Stimulated activated CD4-positive, alpha-beta T cell treated with anti-CD3 and anti-CD28 coated beads, TNF-alpha, amount 100 ng/mL, for 24 hours (primary cell): ENCODE measurements at regions not wholly inside any gene's neighbourhood (a gene's known extent, or its start where the extent isn't known, plus 50 kb on each side); places are given as distances from the start of the nearest gene placed in this dataset.

Source experiments
- DNase-seq, 3 experiments: peaks; one replicate each; pipeline ENCODE4 v3.0.0-alpha.2; 2020; ENCODE audit warnings: low read depth in 3 of 3

DNA sequence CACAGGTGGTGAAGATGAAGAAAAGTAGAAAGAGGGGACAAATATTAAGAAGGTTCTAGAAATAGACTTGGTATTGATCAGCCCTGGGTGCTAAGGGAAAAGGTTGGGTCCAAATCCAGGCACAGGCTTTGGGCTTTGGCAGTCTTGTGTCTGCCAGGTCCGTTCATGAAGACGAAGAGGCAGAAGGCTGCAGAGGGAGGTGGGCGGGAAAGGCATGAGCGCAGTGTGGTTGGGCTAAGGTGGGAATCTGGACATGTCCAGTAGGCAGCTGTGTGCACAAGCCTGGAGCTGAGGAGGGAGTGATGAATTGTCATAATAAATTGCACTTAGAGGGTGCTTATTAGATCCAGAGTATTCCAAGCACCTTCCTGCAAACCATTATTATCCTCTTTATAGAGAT lies 105.7 kb upstream of the TEX51 start:
- no peak for DNase-seq

DNA sequence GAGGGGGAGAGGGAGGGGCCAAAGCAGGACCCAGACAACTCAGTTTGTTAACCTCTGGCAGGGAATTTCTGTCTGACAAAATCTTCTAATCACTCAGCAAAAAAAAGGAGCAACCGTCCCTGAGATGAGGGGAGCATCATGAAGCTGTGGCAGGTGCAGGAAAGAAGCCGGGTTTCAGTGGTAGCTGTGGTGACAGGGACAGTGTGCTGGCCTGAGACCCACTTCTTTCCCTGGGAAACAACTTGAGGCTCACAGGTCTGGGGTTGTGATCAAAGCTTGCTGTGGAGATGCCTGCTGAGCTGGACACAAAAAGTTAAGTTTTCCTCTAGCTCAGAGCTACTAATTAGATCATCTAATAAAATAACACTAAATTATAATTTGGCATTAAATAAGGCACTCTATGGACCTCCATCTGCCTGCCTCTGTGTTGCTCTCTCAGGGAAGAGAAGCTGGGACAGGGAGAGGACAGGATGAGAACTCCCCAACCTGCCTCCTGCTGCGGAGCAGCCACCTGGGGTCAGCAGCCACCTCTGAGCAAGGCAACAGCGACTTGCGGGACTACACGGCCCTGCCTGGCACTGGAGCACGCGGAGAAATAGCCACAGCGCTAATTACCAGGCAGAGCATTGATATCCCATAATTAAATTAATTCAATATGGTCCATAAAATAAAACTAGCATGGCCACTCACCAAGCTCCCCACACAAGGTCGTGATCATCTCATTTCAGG lies 104.6 kb upstream of the TEX51 start:
- no peak for DNase-seq

DNA sequence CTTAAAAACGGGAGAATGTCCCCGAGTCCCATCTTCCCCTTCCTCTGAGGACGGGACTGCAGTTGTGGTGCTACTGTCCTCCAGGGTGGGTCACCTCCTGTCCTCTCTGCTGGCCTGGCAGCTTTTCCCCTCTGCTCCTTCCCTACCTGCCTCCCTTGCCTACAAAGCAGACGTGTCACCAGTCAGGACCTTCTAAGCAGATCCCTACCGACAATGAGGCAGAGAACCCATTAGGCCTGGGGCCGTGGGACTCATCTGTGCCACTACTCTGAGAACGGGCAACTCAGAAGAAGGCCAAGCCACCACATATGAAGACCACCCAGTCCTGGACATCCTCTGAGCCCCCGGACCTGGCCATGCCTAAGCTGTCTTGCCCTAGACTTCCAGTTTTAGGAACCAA lies 103.0 kb upstream of the TEX51 start:
- no peak for DNase-seq

DNA sequence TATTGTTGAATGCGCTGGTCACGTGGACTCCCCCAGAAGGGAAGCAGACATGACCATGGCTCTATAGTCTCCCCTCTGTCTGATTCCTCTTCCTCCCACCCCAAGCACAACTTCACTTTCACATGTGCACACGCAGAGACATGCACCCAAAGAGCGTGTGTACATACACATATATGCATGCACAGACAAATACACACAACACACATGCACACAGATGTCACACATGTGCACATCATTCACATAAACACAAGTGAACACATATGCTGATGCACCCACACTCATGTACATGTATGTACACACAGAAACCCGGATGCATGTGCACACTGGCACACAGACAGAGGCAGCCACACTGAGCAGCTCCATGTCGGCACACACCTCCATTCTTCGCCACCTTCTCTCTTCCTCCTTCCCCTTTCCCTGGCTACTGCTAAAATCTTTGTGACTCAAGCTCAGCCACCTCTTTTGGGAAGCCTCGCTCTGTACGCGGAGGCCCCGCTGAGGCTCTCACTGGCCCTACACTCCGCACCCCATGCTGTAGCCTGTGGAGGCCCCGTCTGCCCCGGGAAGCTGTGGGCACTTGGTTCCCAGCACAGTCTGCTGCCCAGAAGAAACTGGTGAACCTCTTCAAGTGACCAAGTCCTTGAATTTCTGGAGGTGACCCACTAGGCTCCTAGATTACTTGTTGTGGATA lies 101.6 kb upstream of the TEX51 start:
- no peak for DNase-seq

DNA sequence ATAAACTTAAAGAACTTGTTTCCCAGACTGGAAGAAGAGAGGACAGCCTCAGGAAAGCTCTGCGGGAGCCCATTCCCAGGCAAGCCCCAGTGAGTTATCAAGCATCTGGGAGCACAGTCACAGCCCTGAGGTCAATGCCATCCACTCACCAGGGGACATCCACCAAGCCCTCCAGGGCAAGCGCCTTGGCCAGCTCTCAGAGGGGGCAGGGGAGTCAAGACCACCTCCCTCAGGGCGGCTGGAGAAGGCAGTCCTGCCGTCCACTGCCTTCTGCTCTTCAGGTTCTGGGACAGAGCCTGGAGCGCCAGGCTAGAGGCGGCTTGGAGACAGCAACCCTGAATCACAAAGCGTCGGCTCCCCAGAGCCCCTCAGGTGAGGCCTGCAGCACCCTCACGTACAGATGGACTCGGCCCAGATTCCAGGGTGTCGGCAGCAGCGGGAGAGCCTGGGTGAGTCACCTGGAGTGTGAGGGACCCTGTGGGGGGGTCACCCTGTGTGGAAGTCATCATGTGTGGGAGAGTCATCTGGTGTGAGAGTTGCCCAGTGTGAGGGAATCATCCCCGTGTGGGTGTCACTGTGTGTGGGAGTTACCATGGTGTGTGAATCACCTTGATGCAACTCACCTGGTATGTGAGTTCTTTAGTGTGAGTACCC lies 100.9 kb upstream of the TEX51 start:
- DNase-seq = no peak

DNA sequence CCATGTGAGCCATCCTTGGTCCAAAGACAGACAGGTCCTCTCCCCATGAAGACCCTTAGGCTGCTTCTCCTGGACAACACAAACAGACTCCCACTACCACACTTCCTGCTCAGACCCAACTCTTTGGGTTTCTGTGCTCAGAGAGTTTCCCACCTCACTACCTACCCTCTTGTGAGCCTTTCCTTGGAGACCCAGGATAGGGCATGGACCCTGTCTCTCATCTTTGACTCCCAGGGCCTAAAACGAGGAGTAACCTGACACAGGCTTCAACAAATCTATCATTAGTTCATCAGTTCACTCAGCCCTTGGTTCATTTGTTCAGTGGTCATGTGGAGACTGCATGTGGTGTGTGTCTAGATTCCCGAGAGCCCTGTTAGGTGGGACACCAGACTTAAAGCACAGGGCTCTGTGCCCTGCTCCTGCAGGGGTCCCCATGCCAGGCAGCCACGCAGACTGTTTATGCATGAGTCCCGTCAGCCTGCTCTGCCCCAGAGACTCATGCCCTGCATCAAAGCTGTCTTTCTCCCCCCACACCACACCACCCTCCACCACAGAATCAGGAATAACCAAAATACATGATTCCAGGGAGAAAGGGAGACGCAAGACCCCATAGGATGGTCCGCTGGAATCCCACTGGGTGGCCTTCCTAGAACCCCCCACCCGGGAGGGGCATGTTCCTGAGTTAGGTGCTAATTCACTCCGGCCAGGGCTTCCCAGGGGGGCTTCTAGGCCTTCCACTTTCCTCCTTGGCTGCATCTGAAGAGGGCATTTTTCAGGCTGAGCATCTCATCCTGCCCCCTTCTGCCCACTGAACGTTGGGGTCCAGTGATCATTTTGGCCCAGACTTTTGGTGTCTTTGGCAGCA lies 100.2 kb upstream of the TEX51 start:
- DNase-seq = no peak

DNA sequence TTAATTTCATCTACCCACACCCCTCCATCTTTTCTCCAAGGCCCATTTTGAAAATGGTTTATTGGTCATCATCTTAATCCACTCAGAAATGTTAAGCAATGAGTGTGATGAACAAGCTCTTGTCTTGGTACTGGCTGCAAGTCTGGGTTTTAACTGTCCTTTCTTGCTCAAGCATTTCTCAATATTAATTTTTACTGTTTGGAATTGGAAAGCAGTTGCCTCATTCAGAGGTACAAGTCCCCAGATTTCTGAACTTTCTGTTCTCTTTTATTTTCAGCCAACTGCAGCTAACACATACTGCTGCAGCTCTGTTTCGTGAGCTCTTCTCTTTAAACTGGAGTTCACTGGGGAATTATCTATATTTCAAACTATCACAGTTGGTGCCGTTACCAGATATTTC lies 99.4 kb upstream of the TEX51 start:
- no peak for DNase-seq

DNA sequence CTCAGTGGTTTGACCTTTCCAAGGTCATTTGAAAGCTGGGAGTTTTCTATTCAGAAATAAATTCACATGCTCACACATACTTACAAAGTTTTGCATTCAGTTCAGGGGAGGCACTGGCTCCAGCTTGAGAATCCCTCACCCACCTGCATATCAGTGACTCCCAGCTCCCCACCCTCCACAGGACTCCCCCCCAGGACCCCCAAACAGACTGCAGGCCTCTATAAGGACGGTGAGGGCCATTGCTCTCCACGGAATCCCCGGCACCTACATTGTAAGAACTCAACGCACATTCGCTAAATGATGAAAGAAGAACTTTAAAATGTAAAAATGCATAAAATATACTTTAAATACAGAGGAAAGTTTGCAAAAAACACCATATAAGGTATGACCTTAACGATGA lies 97.2 kb upstream of the TEX51 start:
- no peak for DNase-seq

DNA sequence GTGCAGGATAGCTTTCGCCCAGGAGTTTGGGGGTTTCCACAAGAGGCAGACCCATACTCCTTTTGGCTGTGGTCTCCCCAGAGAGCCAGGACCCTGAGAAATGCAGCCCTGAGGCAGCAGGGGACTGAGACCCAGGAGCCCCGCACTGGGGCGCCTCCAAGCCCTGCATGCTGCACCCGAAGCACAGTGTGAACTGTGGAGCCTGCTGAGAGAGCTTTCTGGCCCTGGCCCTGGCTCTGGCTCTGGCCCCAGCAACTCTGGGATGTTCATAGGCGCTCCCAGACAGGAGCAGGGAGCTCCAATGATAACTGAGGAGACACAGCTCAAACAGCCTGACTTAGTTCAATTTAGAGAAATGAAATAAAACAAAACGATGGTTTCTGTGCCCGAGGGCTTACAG lies 96.4 kb upstream of the TEX51 start:
- no peak for DNase-seq

DNA sequence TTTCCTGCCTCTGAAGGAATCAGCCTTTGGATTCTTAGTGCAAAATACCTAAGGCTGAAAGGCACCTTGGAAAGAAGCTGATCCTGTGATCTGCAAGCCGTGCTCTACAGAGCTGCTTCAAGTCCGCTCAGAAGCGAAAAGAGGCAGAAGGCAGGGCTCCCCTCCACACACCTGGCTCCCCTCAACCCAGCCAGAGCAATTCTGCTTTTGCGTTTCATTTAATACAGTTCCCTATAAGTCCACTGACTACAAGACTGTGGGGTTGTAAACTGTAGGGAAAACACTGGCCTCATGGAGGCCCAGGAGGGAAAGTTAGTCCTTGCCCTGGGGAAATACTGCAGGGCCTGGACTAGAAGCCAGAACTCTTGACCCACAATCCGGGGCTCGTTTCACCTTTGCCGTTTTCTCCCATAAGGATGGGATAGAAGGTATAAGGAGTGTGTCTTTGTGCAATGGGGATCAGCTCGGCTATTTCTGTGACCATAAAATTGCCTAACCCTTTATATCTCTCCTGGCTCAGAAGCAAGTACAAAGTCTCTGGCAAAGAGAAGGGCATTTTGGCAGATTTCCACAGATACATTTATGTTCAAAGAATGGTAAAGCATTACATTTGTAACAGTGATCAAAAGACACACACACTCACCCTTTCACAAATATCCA lies 95.8 kb upstream of the TEX51 start:
- DNase-seq = no peak

DNA sequence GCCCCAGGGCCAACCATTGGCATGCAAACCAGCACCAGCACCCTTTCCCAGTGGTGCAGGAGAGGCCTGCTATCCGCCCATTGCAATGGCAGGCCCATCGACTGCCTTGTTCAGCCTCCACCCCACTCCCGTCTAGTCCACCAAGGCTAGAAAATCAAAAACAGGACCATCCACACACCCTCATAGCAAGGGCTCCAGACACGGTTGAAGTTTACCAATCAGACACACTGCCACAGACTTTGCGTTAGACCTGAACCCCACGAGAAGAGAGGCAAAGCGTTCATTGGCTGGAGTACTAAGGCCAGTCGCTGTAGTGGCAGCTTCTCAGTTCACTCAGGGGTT lies 95.3 kb upstream of the TEX51 start:
- DNase-seq = no peak

DNA sequence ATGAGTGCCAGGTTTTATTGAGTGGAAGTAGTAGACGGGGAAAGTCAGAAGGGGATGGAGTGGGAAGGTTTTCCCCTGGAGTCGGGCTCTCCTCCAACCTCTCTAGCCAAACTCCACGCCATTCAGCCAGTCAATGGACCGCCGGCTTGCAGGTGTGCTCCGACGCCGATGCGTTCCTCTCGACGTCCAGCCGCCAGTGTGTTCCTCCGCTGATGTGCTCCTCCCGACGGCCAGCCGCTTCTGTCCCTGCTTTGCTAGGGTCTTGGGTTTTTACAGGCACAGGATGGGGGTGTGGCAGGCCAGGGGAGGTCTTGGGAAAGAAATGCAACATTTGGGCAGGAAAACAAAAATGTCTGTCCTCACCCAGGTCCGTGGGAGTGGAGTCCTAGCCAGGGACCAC lies 94.3 kb upstream of the TEX51 start:
- no peak for DNase-seq

DNA sequence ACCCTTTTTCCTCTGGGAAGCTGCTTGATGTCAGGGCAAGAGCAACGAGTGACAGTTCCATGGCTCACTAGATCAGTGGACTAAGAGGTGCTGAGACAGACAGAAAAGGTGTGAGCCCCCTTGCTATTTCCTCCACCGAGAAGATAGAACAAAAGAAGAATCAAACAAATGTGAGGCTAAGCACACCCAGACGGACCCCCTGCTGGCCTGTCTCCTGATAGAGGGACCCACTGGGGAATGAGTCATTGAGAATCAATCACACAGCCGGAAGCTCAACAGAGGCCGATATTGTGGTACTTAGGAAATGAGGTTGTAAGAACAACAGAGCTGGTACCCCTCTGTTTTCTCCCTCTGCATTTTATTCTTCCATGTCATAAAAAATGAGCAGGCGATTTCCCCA lies 89.8 kb upstream of the TEX51 start:
- no peak for DNase-seq

DNA sequence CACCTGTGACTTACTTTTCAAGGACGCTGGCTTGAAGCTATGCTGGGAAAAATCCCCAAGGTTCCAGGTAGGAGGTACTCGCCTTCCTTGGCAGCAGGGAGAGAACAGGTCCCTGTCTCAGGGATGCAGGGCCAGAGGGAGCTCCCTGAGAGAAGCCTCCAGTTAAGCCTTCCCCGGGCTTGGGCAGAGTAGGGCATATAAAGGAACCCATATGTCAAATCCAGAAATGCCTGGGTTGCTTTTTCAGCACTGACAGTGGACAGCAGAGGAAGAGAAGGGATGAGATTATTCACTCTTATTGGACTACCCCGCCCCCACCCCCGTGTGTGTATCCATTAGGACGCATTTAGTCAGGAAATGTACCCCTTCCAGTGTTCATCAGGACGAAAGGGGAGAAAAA lies 89.3 kb upstream of the TEX51 start:
- DNase-seq = no peak

DNA sequence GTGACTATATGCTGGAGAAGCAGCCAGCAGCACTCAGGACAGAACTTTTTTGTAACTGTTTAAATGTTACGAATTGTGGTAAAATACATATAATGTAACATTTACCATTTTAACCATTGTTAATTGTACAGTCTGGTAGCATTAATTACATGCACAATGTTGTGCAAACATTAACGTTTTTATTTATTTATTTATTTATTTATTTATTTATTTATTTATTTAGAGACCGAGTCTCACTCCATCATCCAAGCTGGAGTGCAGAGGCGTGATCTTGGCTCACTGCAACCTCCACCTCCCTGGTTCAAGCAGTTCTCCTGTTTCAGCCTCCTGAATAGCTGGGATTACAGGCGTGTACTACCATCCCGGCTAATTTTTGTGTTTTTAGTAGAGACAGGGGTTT lies 88.7 kb upstream of the TEX51 start:
- DNase-seq = no peak

DNA sequence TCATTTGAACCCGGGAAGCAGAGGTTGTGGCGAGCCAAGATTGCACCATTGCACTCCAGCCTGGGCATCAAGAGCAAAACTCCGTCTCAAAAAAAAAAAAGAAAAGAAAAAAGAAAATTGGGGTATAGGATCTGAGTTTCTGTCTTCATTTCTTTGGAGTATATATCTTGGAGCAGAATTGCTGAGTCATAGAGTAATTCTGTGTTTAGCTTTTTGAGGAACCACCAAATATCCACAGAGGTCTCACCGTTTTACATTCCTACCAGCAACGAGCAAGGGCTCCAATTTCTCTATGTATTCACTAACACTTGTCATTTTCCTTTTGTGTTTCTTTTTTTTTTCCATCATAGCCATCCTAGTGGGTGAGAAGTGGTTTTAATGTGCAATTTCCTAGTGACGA lies 87.6 kb upstream of the TEX51 start:
- DNase-seq = no peak

DNA sequence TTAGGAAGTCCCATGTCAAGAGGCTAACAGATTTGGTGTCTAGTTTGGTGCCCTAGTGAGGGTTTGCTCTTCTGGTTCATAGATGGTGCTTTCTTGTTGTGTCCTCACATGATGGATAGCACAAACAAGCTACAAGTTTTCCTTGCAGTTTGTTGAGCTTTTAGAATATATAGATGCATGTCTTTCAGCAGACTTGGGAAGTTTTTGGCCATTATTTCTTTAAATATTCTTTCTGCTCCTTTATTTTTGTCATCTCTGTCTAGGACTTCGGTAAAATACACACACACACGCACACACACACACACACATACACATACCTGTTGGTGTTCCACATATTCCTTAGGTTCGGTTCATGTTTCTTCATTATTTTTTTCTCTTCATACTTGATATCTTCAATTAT lies 81.5 kb upstream of the TEX51 start:
- no peak for DNase-seq

DNA sequence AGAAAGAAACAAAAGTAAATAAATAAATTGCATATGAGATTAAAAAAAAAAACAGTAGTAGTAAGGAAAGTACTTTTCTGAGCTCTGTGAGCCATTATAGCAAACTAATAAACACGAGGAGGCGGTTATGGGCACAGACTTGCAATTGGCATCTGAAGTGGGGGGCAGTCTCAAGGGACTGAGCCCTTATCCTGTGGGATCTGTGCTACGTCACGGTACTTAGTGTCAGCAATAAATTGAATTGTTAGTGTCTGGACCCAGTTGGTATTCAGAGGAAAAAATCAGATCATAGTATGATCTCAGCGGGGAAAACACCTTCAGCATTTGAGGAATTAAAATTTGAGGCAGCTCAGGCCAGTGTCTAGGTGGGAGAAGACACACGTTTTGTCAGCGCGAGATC lies 76.6 kb upstream of the TEX51 start:
- DNase-seq = no peak

DNA sequence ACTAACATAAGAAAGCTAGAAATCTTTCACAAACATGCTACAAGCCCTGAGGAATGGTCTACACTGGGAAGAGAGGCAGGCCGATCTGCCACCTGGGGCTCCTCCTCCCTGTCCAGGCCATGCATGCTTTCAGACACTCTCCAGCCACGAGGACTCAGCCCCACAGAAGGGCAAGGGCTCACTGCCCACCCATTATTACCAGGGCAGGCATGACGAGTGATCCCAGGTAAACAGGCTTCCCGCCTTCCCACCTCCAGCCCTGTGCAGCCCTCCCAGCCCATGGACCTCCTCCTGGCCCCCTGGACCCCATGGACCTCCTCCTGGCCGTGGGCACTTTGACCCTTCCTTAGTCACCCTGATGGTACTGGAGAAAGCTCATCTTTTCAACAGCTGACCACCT lies 75.8 kb upstream of the TEX51 start:
- no peak for DNase-seq

DNA sequence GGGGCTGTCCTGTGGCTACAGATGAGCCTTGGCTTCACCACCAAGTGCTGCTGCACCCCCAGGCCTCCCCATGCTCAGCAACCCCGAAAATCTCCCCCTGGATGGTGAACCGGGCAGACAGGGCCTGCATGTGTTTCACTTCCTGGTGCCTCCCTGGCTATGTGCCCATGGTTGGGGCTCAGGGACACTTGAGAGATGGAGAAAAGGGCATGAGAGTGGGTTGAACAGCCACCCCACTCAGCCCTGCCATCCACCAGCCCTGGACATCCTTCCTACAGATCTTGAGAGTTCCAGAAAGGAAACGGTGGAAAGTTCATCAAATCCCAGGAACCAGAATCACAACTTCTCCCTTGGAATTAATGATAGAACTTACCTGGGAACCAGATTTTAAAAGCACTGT lies 74.7 kb upstream of the TEX51 start:
- no peak for DNase-seq

DNA sequence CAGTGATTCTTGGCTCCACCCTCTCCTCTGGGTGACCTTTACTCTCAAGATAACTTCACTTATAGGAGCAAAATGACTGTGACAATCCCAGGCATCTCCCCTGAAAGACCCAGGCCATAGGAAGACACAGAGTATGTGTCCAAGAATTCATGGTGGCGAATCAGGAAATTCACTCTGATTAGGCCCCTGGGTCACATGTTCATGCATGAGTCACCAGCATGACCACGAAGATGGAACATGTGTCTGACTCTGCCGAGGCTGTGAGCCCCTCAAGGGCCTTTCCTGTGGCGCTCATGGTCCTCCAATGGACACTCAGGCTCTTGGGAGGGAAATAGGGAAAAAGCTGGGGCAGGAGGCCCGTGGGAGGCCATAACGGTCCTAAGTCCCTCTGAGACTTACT lies 74.0 kb upstream of the TEX51 start:
- DNase-seq = no peak

DNA sequence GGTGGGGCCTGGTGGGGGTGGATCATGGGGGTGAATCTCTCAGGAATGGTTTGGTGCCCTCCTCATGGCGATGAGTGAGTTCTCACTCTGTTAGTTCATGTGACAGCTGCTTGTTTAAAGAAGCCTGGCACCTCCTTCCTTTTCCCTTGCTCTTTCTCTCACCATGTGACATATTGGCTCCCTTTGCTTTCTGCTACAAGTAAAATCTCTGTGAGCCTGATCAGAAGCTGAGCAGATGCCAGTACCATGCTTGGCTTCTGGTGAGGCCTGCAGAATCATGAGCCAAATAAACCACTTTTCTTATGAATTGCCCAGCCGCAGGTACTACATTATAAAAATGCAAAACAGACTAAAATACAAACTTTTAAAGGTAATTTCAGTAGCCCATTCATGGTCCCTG lies 73.4 kb upstream of the TEX51 start:
- no peak for DNase-seq
